Adrenal gland (tissue), 5 donors: ENCODE measurements at regions not wholly inside any gene's neighbourhood (a gene's known extent, or its start where the extent isn't known, plus 50 kb on each side); places are given as distances from the start of the nearest gene placed in this dataset.

Source experiments
- POLR2A ChIP-seq, 2 donors: fragments of 450-650 bp; IDR thresholded peaks; one replicate each; pipeline ENCODE4 v1.6.1; 2017; ENCODE audit warnings: antibody characterized with exemption in 2 of 2, mild to moderate bottlenecking in 2 of 2, moderate library complexity in 1 of 2
- TF ChIP-seq, protein P1 (sequence below), 6 experiments: fragments of 450-650 bp in 4 of 6; fragments of 200-600 bp in 2 of 6; sonication (generic) in 1 of 6; IDR thresholded peaks; 1 replicate in 5 of 6; 2 replicates in 1 of 6; pipeline versions ENCODE4 v1.5.1 to v1.8.0; 2016 to 2021; ENCODE audit warnings: antibody characterized with exemption in 6 of 6, mild to moderate bottlenecking in 2 of 6, moderate library complexity in 1 of 6
- donor health status: DM: no; HTN: no; CAD: no.

DNA sequence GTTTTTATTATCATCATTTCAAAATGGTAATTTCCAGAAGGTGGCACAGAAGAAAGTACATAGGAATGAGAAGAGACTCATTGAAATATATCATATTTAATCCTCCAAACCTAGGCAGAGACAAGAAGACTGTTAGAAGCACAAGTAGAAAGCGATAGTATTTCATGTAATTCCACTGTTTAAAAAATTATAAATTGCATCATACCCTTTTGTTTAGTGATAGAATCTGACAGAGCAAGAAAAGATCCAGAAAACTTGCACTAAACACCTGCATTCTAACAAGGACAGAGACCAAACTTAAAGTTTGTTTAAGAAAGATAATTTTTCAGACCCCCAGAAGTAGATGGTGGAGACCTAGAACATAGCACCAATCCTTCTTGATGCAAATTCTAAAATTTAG, 56.9 kb upstream of the CD96 start:
- TF ChIP-seq, protein P1, sequence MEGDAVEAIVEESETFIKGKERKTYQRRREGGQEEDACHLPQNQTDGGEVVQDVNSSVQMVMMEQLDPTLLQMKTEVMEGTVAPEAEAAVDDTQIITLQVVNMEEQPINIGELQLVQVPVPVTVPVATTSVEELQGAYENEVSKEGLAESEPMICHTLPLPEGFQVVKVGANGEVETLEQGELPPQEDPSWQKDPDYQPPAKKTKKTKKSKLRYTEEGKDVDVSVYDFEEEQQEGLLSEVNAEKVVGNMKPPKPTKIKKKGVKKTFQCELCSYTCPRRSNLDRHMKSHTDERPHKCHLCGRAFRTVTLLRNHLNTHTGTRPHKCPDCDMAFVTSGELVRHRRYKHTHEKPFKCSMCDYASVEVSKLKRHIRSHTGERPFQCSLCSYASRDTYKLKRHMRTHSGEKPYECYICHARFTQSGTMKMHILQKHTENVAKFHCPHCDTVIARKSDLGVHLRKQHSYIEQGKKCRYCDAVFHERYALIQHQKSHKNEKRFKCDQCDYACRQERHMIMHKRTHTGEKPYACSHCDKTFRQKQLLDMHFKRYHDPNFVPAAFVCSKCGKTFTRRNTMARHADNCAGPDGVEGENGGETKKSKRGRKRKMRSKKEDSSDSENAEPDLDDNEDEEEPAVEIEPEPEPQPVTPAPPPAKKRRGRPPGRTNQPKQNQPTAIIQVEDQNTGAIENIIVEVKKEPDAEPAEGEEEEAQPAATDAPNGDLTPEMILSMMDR (IDR thresholded peaks at IDR 0.05): no peak
- no peak for TF ChIP-seq POLR2A (IDR thresholded peaks at IDR 0.05)
